Umbilical cord (tissue), 1 donor: ENCODE measurements at regions not wholly inside any gene's neighbourhood (a gene's known extent, or its start where the extent isn't known, plus 50 kb on each side); places are given as distances from the start of the nearest gene placed in this dataset.
"Not testable (repeated sequence)": the region's sequence is repeated elsewhere in the genome, so short reads cannot be mapped to it uniquely, and the experiment has no call there.

Source experiments
- DNase-seq: peaks from one replicate; pipeline ENCODE4 v3.0.0-alpha.2; 2015; ENCODE audit warnings: low spot score

DNA sequence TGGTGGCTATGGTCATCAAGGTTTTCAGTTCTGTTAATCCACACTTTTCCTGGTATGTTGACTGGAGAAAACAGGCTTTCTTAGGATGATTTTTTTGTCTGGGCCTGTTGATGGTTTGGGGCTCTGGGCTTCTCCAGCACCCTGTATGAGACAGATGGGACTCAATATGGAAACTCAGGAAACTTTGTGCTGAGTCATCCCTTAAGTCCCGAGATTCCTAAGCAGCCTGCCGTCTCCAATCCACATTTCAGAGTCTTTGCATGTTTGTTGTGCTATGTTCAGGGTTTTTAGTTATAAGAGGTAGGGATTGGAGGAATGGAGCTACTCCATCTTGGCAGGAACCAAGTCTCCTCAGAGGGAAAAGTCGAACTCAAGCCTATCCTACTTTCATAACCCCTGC lies 253.3 kb upstream of the FOXF1 start:
- no peak for DNase-seq

DNA sequence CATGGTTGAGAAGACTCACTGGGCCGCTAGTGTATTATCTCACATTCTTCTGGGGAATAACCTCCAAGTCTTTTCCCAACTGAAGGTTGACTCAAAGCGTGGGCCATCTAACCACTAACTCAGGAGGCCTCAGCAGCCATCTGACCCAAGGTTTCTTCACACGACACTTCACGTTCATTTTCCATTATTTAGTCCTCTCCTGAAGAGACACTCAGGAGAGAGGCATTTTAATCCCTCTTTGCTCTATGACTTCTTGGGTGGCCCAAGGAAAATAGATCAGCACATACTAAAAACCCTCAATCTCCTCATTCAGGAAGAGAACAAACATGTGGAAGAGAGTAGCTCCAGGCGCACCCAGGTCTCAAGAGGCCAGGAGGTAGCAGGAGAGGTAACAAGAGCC lies 252.8 kb upstream of the FOXF1 start:
- no peak for DNase-seq

DNA sequence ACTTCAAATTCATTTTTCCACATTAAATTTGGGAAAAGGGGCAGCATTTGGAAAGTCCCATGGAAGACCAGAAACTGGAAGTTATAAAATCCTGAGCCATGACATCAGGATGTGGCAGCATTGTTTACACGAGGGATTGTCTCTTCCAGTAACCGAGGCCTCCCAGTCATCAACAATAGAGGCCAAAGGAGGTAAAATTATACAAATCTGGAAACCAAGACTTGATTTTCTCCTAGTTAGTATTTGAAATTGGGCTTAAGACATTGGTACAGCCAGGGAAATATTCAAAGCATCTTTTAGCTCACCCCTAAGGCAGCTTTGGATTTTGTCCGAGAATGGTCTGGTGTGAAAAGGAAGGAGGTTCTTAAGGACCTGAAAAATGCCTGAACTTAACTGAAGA lies 251.6 kb upstream of the FOXF1 start:
- no peak for DNase-seq

DNA sequence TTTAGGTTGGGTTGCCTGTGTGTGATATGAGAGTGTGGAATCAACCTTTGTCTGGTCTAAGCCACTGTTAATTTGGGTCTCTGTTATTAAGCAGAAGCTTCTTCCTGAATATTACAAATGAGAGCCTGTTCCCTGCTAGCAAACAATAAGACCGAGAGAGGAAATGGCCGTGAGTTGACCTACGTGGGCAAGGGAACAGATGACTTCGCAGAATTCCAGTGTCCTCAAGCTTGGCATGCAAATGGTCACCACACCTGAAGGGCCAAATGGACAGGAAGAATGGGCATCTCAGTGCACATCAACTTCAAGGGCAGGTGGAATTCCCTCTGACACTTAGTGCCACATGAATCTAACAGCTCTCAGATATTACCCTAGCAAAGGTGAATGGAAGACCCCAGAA lies 250.8 kb upstream of the FOXF1 start:
- no peak for DNase-seq

DNA sequence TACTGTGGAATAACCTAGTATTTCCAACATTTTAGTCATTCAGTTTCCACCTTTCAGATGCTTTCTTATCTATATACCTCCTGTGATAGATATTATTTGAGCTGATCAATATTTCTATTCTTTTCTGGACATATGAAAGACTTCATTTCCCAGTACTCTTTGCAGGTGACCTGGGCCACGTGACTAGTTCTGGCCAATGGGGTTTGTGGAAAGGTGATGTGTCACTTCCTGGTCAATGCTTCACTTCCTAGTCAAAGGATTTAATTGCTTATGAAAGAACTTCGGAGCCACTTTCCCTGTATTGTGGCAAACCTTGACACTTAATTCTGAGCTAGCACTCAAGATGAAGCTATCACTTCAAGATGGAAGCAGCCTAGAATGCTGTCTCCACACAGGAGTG lies 248.9 kb upstream of the FOXF1 start:
- DNase-seq = no peak

DNA sequence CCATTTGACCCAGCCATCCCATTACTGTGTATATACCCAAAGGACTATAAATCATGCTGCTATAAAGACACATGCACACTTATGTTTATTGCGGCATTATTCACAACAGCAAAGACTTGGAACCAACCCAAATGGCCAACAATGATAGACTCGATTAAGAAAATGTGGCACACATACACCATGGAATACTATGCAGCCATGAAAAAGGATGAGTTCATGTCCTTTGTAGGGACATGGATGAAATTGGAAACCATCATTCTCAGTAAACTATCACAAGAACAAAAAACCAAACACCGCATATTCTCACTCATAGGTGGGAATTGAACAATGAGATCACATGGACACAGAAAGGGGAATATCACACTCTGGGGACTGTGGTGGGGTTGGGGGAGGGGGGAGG lies 242.7 kb upstream of the FOXF1 start:
- DNase-seq = not testable (repeated sequence)

DNA sequence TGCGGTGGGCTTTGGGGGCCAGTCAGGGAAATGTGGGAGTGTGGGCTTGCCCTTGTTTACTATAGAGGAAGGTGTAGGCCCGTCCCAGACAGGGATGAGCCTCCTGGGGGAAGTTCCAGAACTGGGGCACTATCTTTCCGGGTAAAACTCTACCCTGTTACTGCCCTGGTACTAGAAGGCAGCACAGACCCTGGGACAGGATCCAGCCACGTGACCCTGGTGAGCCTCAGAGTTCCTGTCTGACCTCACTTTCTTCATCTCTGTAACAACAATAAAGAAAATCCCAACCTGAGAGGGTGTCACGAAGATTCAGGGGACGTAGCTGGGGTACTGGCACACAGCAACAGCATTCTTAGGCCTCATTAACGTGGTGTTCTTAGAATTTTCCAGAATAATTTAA lies 239.6 kb upstream of the FOXF1 start:
- DNase-seq = no peak

DNA sequence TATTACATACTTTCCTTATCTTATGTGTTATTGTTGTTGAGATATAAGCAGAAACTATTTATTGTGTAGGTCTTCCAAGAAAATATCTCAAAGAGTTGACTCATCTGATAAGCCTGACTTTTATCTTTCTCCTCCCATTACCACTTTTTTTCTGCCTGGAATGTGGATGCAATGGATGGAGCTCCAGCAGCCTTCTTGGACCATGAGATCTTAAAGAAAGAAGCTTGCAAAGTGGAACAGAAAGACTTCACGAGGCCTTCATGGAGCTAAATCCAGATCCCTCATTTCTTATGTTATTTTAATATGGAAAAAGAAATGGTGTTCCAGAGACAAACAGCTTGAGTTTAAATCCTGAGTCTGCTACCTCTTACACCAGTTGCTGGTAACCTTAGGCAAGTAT lies 237.6 kb upstream of the FOXF1 start:
- no peak for DNase-seq

DNA sequence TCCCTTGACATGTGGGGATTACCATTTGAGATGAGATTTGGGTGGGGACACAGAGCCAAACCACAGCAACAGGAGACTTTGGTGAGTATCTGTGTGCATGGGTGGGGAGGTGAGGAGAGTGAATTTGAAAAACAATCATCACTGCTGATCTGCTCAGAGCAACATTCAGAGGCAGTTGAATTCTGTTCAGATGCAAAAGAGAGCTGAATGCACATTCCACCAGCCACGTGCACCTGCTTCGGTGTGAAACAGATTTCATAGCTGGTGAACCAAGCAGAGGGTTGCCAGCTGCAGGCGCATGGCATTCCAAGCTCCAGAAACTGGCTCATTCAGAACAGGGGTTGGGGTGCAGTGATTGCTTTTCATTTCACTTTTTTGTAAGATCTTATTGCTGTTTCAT lies 233.1 kb upstream of the FOXF1 start:
- DNase-seq = no peak

DNA sequence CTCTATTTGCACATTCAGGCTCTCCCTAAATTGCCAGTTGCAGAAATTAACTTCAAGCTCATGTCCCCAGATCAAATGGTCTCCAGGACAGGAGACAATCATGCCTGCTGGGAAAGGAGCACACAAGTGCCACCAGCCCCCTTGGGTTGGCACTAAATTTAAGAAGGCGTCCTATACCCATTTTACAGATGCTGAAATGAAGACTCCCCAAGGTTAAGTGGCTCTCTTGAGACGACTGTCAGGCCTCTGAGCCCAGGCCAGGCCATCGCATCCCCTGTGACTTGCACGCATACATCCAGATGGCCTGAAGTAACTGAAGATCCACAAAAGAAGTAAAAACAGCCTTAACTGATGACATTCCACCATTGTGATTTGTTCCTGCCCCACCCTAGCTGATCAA lies 232.5 kb upstream of the FOXF1 start:
- not testable (repeated sequence) for DNase-seq

DNA sequence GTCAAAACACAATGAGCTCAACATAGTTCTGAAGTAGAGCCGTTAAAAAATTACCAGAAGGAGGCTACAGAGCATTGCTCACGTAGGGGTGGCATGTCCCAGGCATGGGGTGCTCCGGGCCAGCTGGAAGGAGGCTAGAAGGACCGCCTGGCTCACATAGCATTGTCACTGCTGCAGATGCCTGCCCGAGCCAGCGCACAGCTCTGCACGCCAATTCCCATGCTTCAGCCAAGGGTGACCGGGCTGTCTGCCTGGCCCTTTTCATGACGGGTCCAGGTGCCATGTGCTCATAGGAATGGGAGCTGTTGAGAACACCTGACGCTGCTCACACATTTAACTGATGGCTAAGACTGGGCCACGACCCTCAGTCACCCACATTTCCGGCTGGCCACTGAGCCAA lies 228.9 kb upstream of the FOXF1 start:
- no peak for DNase-seq

DNA sequence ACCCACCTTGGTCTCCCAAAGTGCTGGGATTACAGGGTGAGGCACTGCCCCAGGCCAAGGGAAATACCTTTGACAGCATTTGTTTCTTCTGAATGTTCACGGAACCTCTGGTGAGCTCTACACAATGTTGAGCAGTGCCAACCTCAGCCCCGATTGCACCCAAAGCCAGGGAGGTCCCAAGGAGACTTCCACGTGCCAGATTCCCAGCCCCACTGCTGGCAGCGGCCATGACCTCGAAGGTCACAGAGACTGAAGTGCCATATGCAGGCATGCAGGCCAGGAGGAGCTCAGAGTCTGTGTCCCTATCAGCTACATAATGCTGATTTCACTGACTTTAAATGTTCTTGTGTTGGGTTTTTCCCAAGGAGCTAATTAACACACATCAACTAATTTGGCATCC lies 226.4 kb upstream of the FOXF1 start:
- DNase-seq = no peak

DNA sequence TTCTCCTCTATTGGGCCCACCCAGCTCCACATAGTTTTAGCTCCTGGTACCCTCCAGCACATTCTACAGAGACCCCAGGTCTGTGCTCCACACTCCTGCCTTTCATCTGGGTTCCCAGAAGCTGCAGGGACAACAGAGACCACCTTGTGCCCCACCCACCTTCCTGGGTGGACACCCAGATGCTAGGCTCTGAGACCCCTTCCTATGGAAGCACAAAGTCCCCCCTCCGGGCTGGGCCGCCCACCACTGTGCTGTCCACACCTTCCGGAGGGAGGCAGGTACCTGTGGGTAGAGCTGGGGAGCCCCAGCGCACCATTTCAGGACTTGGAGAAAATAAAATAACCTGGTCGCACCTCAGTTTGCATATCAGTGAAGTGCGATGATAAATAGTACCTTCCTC lies 224.9 kb upstream of the FOXF1 start:
- DNase-seq = no peak

DNA sequence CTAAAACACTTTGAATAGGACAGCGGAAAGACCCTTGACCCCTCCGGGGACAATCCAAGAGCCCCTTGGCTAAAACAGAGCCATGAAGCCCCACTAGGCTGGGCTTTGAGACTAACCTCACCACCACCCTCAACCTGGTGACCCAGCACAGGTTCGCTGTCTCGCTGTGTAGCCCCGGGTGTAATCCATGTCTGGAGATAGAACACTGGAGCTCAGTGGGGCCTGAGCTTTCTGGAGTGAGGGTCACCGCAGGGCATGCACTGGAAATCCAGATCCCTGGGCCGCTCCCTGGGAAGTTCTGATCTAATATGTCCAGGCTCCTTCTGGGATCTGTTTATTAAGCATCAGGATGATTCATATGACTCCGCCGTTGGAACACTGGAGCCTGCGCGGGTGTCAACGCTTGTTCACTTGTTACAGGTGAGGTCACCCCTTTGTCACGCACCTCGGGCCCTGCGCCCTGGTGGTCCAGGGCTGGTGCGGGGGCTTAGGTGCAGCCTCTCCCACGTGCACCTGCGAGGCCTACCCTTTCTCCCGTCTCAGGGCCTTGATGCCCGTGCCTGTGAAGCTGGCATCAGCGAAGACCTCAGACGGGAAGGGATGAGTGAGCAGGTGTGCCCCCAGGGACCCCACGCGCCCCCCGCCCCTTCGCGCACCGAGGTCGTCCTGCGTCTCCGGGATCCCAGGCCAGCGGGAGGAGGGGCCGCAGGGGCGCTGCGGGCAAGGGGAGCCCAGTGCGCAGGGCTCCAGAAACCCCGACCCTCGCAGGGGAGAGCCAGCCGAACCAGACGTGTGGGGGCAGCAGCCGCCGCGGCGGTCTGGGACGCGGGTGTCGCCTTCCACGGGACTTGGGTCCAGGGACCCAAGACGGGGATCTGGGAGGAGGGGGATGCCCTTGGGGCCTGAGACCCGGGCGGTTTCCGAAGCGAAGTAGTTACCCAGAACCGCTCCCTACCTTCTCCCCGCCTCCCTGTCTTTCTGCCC lies 224.1 kb upstream of the FOXF1 start:
- DNase-seq = no peak

DNA sequence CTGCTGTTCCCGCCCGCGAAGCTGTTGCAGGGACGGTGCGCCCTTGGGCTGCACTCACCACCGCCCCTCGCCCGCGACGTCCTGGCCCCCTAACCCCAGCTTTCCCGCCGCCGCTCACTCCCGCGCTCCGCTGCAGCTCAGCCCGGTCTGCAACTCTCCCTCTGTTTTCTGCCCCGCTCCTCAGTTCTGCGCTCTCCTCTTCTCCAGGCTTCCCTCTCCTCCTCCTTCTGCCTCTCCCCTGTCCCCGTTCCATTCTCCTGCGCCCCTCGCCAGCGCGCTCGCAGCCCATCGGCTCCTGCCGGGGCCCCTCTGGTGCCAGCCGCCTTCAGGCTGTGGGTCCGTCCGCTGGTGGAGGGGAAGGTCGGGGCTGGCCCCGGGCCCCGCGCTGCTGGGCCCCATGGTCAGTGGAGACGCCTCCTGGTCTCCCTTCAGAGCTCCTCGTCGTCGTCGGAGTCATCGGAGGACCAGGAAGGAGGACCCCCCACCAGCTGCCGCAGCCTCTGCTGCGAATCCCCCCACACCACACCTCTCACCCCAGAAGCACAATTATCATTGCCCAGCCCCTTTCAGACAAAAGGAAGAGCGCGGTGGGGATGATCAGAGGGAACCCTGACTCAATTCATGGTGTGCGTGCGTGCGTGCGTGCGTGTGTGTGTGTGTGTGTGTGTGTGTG lies 223.2 kb upstream of the FOXF1 start:
- DNase-seq = no peak

DNA sequence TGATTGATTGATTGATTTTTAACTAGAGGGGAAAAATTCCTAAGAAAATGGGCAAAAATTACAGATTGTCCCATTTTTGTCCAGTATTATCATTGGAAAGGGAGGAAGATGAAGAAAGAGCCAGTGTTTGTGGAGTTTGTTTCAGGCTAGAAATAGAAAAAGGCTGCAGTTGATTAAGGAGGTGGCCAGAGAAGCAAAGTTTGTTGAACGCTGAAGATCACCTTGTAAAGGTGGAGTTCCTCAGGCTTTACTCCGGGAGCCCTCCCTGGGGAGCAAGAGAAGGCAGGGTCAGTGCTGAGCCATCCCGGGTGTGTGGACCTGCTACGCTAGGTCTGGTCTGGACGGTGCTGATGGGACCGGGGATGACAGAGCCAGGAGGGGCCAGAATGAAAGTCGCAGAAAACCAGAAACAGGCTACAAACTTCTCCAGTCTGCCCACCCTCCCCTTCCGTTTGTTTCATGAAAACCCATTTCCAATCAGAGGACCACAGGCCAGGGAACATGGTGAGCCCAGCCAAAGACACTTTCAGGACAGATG lies 222.6 kb upstream of the FOXF1 start:
- DNase-seq = no peak

DNA sequence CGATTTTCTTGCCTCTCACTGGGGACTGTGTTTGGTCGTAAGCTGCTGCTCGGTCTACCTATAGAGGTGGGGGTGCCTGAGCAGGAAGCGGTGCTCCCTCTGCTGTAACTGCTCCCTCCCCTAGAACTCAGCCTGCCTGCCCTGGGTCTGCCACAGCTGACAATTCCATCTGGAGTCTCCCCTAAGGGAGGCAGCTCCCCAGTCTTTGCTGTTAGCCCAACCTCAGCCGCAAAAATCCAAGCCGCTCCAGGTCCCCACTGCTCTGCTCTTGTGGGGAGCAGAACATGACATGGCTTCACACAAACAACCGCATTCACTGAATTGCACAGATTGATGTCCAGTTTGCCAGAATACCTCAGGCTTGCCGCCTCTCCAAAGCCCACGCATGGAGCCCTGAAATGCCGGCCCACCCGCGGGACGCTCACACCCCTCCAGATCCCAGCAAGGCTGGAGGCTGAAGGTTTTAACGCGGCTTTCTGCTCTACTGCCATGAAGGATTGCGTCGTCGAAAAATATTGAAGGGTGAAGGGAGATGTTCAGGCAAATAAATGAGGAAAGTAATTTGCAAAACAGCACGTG lies 221.5 kb upstream of the FOXF1 start:
- DNase-seq = no peak

DNA sequence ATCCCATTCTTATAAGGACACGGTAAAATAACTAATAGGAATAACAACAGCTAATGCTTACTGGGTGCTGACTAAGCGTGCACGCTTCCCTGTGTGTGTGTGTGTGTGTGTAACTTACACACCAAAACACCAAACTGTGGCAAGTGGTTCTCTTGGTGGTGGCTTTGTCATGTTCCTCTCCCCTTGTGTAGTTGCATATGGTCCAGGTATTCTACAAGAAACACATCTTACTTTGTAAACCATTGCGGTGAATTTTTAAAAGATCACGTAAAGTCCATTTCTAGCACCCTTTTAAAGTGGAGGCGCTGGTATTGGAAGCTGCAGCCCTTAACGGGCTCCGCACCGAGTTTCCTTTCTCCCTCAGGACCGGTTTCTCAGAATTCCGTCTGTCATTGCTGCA lies 221.0 kb upstream of the FOXF1 start:
- no peak for DNase-seq

DNA sequence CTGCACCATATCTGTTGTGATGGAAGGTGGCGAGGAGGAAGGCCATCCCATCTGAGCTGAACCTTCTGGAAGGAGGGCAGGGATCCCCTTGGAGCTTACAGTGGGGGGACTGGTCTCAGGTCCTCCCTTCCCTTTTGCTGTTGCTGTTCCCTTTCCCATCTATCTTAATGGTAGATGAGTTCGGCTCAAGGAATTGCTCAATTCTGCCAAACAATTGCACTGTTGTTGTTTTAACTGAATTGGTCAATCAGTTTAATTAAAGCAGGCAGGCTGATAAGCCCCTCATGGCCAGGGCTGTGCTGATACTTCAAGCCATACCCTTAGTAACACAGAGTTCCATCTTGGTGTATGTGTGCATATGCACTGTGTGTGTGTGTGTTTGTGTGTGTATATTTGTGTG lies 220.4 kb upstream of the FOXF1 start:
- no peak for DNase-seq

DNA sequence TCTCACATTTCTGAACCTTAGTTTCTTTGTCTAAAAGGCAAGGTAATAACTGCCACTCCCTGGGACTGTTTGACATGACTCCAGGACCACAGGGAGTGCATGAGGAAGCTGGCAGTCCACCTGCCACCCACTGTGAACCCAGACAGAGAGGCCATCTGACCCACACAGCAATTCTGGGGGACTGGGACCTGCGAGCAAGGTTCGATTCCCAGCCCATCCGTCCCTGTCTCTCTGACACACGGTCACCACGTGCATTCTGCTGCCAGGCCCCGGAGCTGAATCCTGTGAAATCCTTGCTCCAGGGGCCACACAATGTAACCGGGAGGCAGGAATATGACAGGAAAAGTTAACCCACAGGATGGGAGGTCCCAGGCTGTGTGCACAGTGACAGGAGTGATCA lies 218.8 kb upstream of the FOXF1 start:
- no peak for DNase-seq

DNA sequence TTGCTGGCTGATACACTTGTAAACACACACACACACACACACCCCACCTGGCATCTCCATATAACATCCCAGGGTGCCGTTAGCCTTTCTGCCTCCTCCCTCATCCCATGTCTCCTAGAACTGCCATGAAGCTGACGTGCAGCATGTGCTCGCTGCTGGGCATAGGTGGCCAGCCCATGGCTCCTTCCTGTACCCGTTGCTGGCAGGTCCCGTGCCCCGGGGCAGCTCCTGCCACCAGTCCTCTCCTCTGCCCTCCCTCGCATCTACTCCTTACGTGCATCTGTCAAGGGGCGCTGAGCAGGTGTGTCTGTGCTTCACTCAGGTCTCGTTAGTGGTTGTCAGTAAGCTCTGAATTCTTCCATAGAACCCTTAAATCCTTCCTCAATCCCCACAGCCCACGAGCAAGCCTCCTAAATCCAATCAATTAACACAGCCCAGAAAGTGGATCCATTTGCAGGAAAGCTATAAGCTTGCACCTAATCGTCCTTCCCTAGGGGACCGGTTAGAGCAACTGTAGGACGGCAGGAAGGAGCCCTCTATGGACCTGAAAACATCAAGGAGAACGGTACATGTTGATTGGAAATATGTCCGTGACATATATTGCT lies 218.1 kb upstream of the FOXF1 start:
- no peak for DNase-seq

DNA sequence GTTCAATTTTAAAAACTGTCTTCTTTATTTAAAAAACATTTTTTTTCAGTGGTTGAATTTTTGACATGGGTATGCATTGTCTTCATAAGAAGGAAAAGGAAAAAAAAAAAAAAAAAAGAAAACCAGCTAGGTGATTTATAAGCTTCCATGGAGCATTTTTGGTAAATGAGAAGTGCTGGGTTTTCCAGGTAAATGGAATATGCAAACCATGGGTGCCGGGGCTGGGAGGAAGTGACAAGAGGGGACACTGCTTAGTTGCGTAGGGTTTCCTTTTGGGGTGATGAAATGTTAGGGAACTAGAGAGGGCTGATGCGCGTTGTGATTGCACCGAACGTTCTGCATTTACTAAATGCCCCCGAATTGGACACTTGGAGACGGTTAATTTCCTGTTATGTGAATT lies 217.4 kb upstream of the FOXF1 start:
- no peak for DNase-seq
